Kidney (tissue), 13 donors: ENCODE measurements at regions not wholly inside any gene's neighbourhood (a gene's known extent, or its start where the extent isn't known, plus 50 kb on each side); places are given as distances from the start of the nearest gene placed in this dataset.

Source experiments
- DNase-seq, 5 donors: peaks; one replicate each; pipeline ENCODE4 v3.0.0-alpha.2; 2013 to 2020
- FAIRE-seq: peaks from 2 replicates; lab custom pipeline; 2012; peaks lifted over from hg19 to GRCh38; lab: Jason Lieb, UNC
- H3K27ac ChIP-seq, 2 donors: one replicate each; pipeline ENCODE4 v1.7.0; 2013; ENCODE audit warnings: low read depth in 2 of 2, low read length in 2 of 2, inconsistent platforms in 1 of 2
- H3K27me3 ChIP-seq: one replicate; pipeline ENCODE4 v1.7.1; 2013; ENCODE audit warnings: low read length, inconsistent platforms; ENCODE audit not compliant: control insufficient read depth, insufficient read depth
- H3K36me3 ChIP-seq, 3 donors: one replicate each; pipeline versions ENCODE4 v1.7.0 to v1.7.1; 2013; ENCODE audit warnings: low read length in 3 of 3, control low read depth in 1 of 3, inconsistent platforms in 1 of 3; ENCODE audit not compliant: insufficient read depth in 3 of 3, control insufficient read depth in 2 of 3
- H3K4me1 ChIP-seq, 3 donors: one replicate each; pipeline versions ENCODE4 v1.7.0 to v1.7.1; 2013; ENCODE audit warnings: low read length in 3 of 3, inconsistent platforms in 1 of 3, low read depth in 1 of 3; ENCODE audit not compliant: control insufficient read depth in 2 of 3, insufficient read depth in 2 of 3
- H3K4me3 ChIP-seq, 3 donors: one replicate each; pipeline versions ENCODE4 v1.7.0 to v1.8.1; 2013; ENCODE audit warnings: low read length in 3 of 3, control low read depth in 1 of 3, inconsistent platforms in 1 of 3
- H3K9ac ChIP-seq, 3 donors: one replicate each; pipeline versions ENCODE4 v1.7.0 to v1.7.1; 2013; ENCODE audit warnings: low read length in 3 of 3, control low read depth in 1 of 3, inconsistent platforms in 1 of 3
- H3K9me3 ChIP-seq, 3 donors: one replicate each; pipeline versions ENCODE4 v1.7.0 to v1.7.1; 2013; ENCODE audit warnings: low read length in 3 of 3, control low read depth in 1 of 3, inconsistent platforms in 1 of 3; ENCODE audit not compliant: control insufficient read depth in 2 of 3, insufficient read depth in 1 of 3
- intact Hi-C: fragments of 100-400 bp; cut with DNase I; formaldehyde crosslinking; loops from one replicate; pipeline ENCODE4 v1.11.1; 2022
- TF ChIP-seq, protein P1 (sequence below): IDR thresholded peaks from 3 replicates; pipeline ENCODE4 v1.5.1; 2012; ENCODE audit warnings: mild to moderate bottlenecking, moderate library complexity, borderline replicate concordance; ENCODE audit not compliant: insufficient read depth; ENCODE audit errors: extremely low read depth
- donor health status: control.
- donor health status: control.
- donor health status: control.
- donor health status: control.
- donor health status: control.
- donor health status: DM: yes; HTN: yes; CAD: no.
- donor health status: Normal renal cell carcinoma (clear cell type).

GRCh38 chr2:12035956-12036639 is 289.7 kb downstream of the LPIN1 start:
- Histone ChIP-seq H3K9me3 (no peaks in the 10 kb centered on the region), H3K27ac (no peak overlapping the region), H3K4me1 (no peaks in the 10 kb centered on the region), H3K27me3 (no peaks in the 10 kb centered on the region), H3K4me3 (no peak overlapping the region), H3K9ac (no peak overlapping the region), H3K36me3 (no peaks in the 10 kb centered on the region)
- TF ChIP-seq, protein P1, sequence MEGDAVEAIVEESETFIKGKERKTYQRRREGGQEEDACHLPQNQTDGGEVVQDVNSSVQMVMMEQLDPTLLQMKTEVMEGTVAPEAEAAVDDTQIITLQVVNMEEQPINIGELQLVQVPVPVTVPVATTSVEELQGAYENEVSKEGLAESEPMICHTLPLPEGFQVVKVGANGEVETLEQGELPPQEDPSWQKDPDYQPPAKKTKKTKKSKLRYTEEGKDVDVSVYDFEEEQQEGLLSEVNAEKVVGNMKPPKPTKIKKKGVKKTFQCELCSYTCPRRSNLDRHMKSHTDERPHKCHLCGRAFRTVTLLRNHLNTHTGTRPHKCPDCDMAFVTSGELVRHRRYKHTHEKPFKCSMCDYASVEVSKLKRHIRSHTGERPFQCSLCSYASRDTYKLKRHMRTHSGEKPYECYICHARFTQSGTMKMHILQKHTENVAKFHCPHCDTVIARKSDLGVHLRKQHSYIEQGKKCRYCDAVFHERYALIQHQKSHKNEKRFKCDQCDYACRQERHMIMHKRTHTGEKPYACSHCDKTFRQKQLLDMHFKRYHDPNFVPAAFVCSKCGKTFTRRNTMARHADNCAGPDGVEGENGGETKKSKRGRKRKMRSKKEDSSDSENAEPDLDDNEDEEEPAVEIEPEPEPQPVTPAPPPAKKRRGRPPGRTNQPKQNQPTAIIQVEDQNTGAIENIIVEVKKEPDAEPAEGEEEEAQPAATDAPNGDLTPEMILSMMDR = no peak
- no peak for DNase-seq
- FAIRE-seq = no peak
- intact Hi-C loops = no loop called here

DNA sequence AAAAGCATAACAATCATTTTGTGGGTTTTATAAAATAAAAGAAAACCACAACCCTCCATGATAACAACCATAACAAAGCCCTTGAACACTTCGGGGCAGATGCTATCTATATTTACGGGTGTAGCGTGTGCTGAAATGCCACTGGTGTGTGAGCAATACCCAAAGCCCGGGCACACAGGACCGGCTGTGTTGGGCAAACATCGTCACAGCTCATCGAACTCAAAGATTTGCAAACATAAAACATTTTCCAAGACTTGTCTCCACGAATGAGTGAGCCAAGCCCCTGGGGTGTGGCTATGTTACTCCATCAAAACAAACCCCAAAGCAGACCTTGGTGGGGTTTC is 290.2 kb downstream of the LPIN1 start:
- Histone ChIP-seq H3K4me1 (no peaks in the 10 kb centered on the region), H3K27ac (no peak overlapping the region), H3K9ac (no peak overlapping the region), H3K36me3 (no peaks in the 10 kb centered on the region), H3K27me3 (no peaks in the 10 kb centered on the region), H3K9me3 (no peaks in the 10 kb centered on the region), H3K4me3 (no peak overlapping the region)
- no peak for FAIRE-seq
- intact Hi-C loops = no loop called here
- DNase-seq = peak in 1 of 5 donors; percentile 30
- TF ChIP-seq, protein P1 = no peak

DNA sequence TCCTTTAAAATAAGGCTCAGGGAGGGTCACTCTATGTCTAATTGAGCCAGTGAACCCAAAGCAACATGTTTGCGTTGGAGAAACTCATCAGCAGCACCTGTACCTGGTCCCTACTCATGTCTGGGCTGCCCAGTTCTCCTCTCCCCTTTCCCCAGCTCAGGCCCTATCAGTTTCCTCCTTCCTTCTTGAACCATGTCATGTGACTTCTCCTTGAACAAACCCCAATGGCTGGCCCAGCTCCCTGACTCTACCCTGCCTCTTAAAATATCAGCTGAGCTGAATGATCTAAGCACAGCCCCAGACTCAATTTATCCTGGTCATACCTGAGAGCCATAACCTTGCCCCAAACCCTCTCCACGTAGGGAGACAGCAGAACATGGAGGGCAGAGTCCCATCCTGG is 290.9 kb downstream of the LPIN1 start:
- Histone ChIP-seq H3K36me3 (no peaks in the 10 kb centered on the region), H3K27ac (no peak overlapping the region), H3K9ac (no peak overlapping the region), H3K4me1 (no peaks in the 10 kb centered on the region), H3K9me3 (no peaks in the 10 kb centered on the region), H3K27me3 (no peaks in the 10 kb centered on the region), H3K4me3 (no peak overlapping the region)
- intact Hi-C loops = no loop called here
- no peak for DNase-seq
- FAIRE-seq = no peak
- TF ChIP-seq, protein P1 = no peak

DNA sequence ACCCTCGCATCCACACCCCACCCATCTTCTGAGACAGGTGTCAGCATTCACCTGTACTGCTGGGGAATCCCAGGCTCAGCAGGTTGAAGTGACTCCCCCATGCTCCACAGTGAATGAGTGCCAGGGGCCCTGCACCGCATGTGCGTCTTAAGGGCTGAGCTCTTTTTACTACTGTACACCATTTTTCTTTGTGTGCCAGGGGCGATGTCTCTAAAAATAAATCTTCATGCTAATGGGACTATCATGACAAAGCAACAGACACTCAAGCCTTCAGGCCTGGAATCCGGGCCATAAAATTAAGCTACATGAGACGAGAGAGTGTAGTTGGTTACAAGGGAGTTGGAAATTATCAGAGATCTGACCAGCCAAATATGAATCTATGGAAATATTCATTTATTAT is 294.8 kb downstream of the LPIN1 start:
- Histone ChIP-seq H3K36me3 (no peaks in the 10 kb centered on the region), H3K27ac (no peak overlapping the region), H3K27me3 (no peaks in the 10 kb centered on the region), H3K4me3 (no peak overlapping the region), H3K9me3 (no peaks in the 10 kb centered on the region), H3K9ac (no peak overlapping the region), H3K4me1 (no peaks in the 10 kb centered on the region)
- intact Hi-C loops = no loop called here
- no peak for DNase-seq
- no peak for FAIRE-seq
- TF ChIP-seq, protein P1 = no peak
